ENCODE measurements at regions not wholly inside any gene's neighbourhood (a gene's known extent, or its start where the extent isn't known, plus 50 kb on each side); places are given as distances from the start of the nearest gene placed in this dataset.
"Not testable (repeated sequence)": the region's sequence is repeated elsewhere in the genome, so short reads cannot be mapped to it uniquely, and the experiment has no call there.

GRCh38 chr1:80656641-80657040 lies 1144.1 kb upstream of the ADGRL2 start:
- no peak for DNase-seq (ENCODE audit: low spot score)

GRCh38 chr1:80656014-80656636 lies 1144.6 kb upstream of the ADGRL2 start:
- DNase-seq (ENCODE audit: low spot score): no peak

- DNase-seq (ENCODE audit: low spot score): no peak
Observed at GRCh38 chr1:80646053-80646452, 1154.7 kb upstream of the ADGRL2 start.

GRCh38 chr1:80645621-80646020 lies 1155.1 kb upstream of the ADGRL2 start:
- no peak for DNase-seq (ENCODE audit: low spot score)

- no peak for DNase-seq (ENCODE audit: low spot score)
Observed at GRCh38 chr1:80640978-80641377, 1159.8 kb upstream of the ADGRL2 start.

GRCh38 chr1:80639777-80640533 lies 1160.8 kb upstream of the ADGRL2 start:
- no peak for DNase-seq (ENCODE audit: low spot score)

- DNase-seq (ENCODE audit: low spot score): no peak
Observed at GRCh38 chr1:80633947-80634706, 1166.6 kb upstream of the ADGRL2 start.

GRCh38 chr1:80632284-80632683 lies 1168.5 kb upstream of the ADGRL2 start:
- DNase-seq (ENCODE audit: low spot score): no peak

- DNase-seq (ENCODE audit: low spot score): no peak
Observed at GRCh38 chr1:80629304-80629837, 1171.4 kb upstream of the ADGRL2 start.

GRCh38 chr1:80624682-80625081 lies 1176.1 kb upstream of the ADGRL2 start:
- no peak for DNase-seq (ENCODE audit: low spot score)

GRCh38 chr1:80607064-80607463 lies 1193.7 kb upstream of the ADGRL2 start:
- no peak for DNase-seq (ENCODE audit: low spot score)

- DNase-seq (ENCODE audit: low spot score): peak; percentile 1
Observed at GRCh38 chr1:80594013-80594412, 1206.7 kb upstream of the ADGRL2 start.

- no peak for DNase-seq (ENCODE audit: low spot score)
Observed at GRCh38 chr1:80593197-80593596, 1207.5 kb upstream of the ADGRL2 start.

GRCh38 chr1:80582980-80583379 lies 1217.8 kb upstream of the ADGRL2 start:
- no peak for DNase-seq (ENCODE audit: low spot score)

- DNase-seq (ENCODE audit: low spot score): no peak
Observed at GRCh38 chr1:80579055-80579454, 1221.7 kb upstream of the ADGRL2 start.

GRCh38 chr1:80566867-80567266 lies 1233.9 kb upstream of the ADGRL2 start:
- no peak for DNase-seq (ENCODE audit: low spot score)

- DNase-seq (ENCODE audit: low spot score): no peak
Observed at GRCh38 chr1:80566123-80566522, 1234.6 kb upstream of the ADGRL2 start.

- no peak for DNase-seq (ENCODE audit: low spot score)
Observed at GRCh38 chr1:80565406-80565805, 1235.3 kb upstream of the ADGRL2 start.

- DNase-seq (ENCODE audit: low spot score): peak; percentile 31
Observed at GRCh38 chr1:80542231-80542630, 1258.5 kb upstream of the ADGRL2 start.

GRCh38 chr1:80540596-80540995 lies 1260.1 kb upstream of the ADGRL2 start:
- peak; percentile 6 for DNase-seq (ENCODE audit: low spot score)

GRCh38 chr1:80540149-80540548 lies 1260.6 kb upstream of the ADGRL2 start:
- peak; percentile 21 for DNase-seq (ENCODE audit: low spot score)

GRCh38 chr1:80539298-80539697 lies 1261.4 kb upstream of the ADGRL2 start:
- DNase-seq (ENCODE audit: low spot score): not testable (repeated sequence)
